ENCODE measurements at regions not wholly inside any gene's neighbourhood (a gene's known extent, or its start where the extent isn't known, plus 50 kb on each side); places are given as distances from the start of the nearest gene placed in this dataset.
"Not testable (repeated sequence)": the region's sequence is repeated elsewhere in the genome, so short reads cannot be mapped to it uniquely, and the experiment has no call there.

DNA sequence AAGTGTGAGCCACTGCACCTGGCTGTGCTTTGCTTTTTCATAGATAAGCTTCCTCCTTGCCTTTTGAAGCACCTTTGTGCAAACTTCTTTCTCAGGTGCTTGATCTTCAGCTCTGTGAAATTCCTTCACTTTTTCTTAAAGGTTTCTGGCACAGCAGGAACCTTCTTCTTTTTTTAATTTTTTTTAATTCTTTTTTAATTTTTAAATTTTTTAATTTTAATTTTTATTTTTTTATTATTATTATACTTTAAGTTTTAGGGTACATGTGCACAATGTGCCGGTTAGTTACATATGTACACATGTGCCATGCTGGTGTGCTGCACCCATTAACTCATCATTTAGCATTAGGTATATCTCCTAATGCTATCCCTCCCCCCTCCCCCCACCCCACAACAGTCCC lies 161.0 kb upstream of the ROPN1 start:
- TF ChIP-seq CTCF (IDR thresholded peaks at IDR 0.05; ENCODE audit: insufficient read depth, low read length); POLR2AphosphoS5 (IDR thresholded peaks at IDR 0.05; ENCODE audit: low read depth); GABPA (IDR thresholded peaks at IDR 0.05; ENCODE audit: low read depth); SPI1 (IDR thresholded peaks at IDR 0.05; ENCODE audit: borderline replicate concordance, low read depth): not testable (repeated sequence)
- TF ChIP-seq, protein P1, sequence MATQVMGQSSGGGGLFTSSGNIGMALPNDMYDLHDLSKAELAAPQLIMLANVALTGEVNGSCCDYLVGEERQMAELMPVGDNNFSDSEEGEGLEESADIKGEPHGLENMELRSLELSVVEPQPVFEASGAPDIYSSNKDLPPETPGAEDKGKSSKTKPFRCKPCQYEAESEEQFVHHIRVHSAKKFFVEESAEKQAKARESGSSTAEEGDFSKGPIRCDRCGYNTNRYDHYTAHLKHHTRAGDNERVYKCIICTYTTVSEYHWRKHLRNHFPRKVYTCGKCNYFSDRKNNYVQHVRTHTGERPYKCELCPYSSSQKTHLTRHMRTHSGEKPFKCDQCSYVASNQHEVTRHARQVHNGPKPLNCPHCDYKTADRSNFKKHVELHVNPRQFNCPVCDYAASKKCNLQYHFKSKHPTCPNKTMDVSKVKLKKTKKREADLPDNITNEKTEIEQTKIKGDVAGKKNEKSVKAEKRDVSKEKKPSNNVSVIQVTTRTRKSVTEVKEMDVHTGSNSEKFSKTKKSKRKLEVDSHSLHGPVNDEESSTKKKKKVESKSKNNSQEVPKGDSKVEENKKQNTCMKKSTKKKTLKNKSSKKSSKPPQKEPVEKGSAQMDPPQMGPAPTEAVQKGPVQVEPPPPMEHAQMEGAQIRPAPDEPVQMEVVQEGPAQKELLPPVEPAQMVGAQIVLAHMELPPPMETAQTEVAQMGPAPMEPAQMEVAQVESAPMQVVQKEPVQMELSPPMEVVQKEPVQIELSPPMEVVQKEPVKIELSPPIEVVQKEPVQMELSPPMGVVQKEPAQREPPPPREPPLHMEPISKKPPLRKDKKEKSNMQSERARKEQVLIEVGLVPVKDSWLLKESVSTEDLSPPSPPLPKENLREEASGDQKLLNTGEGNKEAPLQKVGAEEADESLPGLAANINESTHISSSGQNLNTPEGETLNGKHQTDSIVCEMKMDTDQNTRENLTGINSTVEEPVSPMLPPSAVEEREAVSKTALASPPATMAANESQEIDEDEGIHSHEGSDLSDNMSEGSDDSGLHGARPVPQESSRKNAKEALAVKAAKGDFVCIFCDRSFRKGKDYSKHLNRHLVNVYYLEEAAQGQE (IDR thresholded peaks at IDR 0.05; ENCODE audit: insufficient replicate concordance, low read depth): not testable (repeated sequence)
